GM13977 (cell line): ENCODE measurements at regions not wholly inside any gene's neighbourhood (a gene's known extent, or its start where the extent isn't known, plus 50 kb on each side); places are given as distances from the start of the nearest gene placed in this dataset.
"Not testable (repeated sequence)": the region's sequence is repeated elsewhere in the genome, so short reads cannot be mapped to it uniquely, and the experiment has no call there.

ENCODE experiments used
- DNase-seq: peaks from one replicate; pipeline ENCODE4 v3.0.0; 2012; ENCODE audit warnings: low spot score
- in situ Hi-C: fragments of 300-500 bp; cut with MboI; formaldehyde crosslinking; loops from one replicate; pipeline ENCODE4 v1.12.0; 2022; ENCODE audit warnings: low sequenced_read_pairs, low pct_unique_long_range_greater_than_20kb, mixed read lengths, inconsistent platforms; ENCODE audit not compliant: unreplicated experiment
- TF ChIP-seq, protein P1 (sequence below): IDR thresholded peaks from 2 replicates; pipeline ENCODE4 v1.5.1; 2012; ENCODE audit warnings: mild to moderate bottlenecking, control low read depth; ENCODE audit not compliant: insufficient read depth; ENCODE audit errors: extremely low read depth, missing control alignments

DNA sequence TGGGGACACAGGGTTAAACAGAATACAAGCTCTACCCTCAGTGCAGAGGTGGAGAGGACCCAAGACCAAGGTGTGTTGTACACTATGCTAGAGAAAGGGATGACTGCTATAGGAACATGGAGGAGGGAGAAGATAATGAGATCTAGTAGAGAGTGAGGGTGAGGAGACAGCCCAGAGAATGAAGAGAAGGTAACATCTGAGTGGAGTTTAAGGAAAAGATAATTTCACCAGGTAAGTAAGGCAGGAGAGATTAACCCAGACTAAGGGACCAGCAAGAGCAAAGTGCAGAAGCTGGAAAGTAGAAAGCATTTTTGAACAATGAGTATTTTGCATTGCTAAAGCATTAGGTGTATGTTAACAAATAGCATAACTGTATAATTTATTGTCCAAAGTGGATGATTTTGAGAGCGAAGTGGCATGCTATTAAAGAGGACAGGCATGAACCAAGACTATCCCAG is 128.8 kb downstream of the RASSF10 start:
- in situ Hi-C loops, result no loop called here
- TF ChIP-seq, protein P1, sequence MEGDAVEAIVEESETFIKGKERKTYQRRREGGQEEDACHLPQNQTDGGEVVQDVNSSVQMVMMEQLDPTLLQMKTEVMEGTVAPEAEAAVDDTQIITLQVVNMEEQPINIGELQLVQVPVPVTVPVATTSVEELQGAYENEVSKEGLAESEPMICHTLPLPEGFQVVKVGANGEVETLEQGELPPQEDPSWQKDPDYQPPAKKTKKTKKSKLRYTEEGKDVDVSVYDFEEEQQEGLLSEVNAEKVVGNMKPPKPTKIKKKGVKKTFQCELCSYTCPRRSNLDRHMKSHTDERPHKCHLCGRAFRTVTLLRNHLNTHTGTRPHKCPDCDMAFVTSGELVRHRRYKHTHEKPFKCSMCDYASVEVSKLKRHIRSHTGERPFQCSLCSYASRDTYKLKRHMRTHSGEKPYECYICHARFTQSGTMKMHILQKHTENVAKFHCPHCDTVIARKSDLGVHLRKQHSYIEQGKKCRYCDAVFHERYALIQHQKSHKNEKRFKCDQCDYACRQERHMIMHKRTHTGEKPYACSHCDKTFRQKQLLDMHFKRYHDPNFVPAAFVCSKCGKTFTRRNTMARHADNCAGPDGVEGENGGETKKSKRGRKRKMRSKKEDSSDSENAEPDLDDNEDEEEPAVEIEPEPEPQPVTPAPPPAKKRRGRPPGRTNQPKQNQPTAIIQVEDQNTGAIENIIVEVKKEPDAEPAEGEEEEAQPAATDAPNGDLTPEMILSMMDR, result no peak
- no peak for DNase-seq

DNA sequence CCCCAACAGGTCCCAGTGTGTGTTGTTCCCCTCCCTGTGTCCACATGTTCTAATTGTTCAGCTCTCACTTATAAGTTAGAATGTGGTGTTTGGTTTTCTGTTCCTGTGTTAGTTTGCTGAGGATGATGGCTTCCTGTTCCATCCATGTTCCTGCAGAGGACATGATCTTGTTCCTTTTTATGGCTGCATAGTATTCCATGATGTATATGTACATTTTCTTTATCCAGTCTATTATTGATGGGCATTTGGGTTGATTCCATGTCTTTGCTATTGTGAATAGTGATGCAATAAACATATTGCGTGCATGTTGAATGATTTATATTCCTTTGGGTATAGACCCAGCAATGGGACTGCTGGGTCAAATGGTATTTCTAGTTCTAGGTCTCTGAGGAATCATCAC is 130.0 kb downstream of the RASSF10 start:
- DNase-seq, in situ Hi-C loops: not testable (repeated sequence)

DNA sequence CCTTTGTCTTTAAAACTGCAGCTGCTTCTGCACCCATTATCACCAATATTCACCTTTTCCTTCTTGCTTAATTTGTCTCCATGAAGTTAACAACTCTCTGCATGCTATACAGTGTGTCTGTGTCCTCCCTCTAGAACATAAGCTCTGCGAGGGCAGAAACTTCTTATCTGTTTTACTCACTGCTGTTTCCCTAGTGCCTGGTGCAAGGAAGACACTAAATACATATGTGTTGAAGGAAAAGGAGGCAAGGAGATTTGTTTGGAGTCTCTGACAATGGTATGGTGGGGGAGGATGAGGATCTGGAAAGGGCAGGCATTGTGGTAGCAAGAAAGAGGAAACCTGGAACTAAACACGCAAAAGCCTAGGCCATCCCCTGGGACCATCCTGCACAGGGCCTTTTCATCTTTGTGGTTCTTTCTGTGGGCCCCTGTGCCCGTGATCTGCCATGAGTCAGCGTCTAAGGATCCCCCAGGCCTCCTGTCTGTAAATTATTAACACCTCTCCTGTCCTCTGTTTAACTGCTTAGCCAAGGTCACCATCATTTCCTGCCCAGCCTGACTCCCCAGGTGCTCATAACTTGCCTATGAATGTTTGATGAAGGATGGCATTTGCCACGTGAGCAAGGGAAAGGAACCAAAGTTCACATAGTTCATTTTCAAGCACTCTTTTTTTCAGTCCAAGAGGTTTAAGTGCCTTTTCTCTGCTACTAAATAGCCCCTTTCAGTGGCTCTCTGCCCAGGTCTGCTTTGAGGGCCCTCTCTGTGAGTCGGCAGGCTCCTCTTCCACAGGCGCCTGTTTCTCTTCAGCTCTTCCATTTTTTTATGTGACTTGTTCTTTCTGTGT is 131.1 kb downstream of the RASSF10 start:
- DNase-seq, result no peak
- in situ Hi-C loops, result no loop called here
- TF ChIP-seq, protein P1, result no peak

DNA sequence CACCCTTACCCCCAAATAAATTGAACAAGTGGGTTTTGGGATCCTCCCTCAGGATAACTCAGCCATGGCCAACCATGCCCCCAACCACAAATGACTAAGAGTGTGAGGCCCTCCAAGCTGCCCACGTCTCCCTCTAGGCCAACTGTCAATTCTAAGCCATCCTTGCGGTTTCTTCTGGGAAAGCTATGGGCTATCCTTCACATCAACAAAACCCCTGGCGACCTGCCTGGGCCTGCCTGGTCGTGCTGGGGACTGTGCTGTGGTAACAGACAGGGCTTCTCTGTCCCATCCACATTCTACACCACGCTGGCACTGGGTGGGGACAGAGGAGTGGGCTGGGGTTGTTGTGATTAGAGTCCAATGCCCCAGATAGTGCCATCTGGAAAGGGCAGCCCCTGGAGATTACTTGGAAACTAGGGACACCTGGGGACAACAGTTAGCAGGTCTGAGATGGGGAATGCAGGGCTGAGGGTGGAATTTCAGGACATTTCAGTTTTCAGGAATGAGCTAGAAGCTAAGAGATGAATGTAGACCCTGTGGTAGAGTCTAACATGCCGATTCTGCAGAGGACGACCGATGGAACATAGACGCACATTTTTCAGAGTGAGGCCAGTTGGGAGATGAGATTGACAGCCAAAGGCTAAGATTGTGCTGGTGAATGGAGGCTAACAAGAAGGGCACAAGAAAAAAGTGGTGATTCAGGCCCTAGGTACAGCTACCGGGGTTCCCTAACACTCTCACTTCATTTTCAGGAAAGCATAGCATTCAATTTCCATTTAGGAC is 131.9 kb downstream of the RASSF10 start:
- in situ Hi-C loops, result no loop called here
- TF ChIP-seq, protein P1, result no peak
- no peak for DNase-seq

DNA sequence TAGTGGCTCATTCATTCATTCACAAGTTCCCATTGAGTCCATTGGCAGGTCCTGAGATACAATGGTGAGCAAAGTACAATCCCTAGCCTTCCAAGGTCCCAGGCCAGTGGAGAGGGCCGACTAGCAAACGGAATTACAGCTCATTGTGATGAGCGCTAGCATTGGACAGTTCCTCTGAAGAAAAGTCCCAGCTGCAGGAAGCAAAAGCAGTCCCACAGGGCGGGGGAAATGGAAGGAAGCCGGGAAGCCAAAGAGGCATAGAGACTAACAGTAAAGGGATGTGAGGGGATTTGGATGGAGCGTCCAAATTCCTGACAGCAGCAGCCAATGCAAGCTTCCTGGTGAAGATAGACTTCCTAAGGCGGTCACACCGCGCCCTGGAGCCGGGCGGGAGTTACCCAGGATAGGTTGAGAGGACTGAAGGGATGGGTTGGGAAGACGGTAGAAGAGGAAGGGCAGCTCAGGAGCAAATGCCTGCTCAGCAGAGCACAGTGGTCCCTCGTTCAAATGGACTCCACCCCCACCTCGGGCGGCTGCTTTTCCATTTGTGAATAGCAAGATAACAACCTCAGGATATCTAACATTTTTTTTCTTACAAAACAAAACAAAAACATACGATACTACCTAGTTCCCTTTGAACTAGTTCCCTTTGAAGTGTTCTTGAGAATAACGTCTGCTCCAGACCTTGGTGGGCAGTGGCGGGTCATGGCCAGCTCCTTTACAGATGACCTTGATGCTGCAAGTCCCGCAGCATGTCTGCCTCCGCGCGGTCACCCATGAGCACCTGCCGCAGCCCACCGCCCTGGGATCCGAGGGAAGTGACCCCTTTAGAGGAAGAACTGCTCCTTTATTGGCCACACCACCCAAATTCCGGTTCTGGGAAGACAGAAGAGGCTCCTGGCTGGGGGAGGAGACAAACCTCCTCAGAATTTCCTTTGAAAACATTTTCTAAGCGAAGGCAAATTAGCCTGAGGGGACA is 132.9 kb downstream of the RASSF10 start:
- in situ Hi-C loops, result no loop called here

DNA sequence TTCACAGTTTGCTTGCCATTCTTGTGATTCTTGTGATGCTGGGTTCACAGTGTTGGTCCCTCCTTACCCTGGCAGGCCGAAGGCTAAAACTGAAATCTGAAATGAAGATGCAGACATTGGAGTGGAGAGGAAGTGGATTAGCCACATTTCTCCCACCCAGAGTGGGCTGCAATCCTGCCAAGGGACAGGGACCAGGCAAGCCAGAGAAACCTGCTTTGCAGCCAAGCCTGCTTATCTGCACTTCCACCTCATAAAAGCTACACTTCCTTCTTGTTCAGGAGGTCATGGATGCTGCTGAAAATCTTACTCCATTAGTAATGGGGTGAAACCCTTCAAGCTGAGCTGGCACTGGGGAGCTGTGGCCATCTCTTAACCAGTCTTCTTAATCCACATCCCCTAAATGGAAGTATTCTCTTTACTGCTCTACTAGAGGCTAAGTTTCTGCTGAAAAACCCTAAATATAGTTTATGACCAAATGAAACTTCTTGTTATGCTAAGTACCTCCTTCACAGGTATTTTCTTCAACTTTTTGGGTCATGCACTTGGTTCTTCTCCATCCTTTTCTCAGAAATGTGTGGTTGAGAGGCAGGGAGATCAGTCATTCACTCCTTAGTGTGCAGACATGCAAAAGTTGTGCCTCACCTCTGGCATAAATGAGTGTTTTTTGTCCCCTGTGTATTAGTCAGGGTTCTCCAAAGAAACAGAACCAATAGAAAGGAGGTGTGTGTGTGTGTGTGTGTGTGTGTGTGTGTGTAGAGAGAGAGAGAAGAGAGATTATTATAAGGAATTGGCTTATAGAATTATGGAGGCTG is 133.9 kb upstream of the BMAL1 start:
- TF ChIP-seq, protein P1, result no peak
- in situ Hi-C loops, result no loop called here
- no peak for DNase-seq

More for the DNA sequence above, 132.9 kb downstream of the RASSF10 start:
- no peak for DNase-seq
- TF ChIP-seq, protein P1, result no peak
